ENCODE measurements at regions not wholly inside any gene's neighbourhood (a gene's known extent, or its start where the extent isn't known, plus 50 kb on each side); places are given as distances from the start of the nearest gene placed in this dataset.
A peak's percentile ranks its signal among the peaks of the same experiment; 100 is the strongest.

DNA sequence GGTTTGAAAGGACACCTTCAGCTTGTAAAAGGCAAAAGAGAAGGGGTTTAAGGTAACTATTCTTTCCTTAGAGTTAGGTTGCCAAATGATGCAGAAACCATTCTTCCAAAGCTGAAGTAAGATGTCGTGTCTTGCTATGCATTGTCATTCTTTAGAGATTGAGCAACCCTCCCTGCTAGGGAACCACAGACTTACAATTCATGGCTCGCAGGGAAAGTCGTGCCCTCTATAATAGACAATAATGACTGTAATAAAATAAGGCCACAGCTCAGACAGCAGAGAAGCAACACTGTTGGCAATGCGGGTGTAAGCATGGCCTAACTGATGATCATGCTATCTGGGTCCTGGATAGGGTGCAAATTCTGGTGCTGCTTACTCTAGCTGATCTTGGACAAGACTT, 129.6 kb upstream of the CDH13 start:
- DNase-seq (ENCODE audit: low read depth in 2 of 2): no peak

DNA sequence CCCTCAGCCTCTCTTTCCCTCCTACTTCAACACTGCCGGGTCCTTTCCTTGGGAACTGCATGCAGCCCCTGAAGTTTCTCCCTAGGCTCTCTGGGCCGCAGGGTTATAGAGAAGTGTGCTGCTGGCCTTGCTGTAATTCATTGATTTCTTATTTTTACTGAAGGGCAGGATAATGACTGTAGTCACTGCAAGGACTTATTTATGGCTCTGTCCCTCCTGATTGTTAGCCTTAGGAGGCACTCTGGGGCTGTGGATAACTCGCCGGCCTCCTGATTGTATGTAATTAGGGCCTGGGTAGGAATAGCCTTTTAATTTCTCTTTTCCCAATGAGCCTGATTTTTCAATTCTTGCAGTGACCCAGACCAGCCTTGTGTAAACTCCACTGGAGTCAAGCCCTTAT, 138.3 kb upstream of the CDH13 start:
- no peak for DNase-seq (ENCODE audit: low read depth in 2 of 2)

DNA sequence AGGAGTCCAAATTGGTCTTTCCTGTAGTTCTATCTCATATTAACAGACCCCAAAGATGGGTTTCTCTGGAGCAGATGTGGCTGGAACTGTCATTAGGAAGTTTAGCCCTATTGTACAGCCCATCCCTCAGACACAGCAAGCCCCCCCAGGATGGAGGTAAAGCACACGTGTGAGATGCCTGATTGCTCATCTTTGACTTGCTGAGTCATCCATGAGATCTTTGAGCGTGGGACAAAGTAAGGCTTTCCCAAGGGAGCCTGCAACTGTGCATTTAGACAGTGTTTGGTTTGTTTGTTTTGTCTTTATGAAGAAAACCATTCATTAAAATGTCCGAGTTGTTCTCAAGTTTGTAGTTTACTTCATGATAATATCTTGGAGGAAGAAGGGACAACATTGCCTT, 145.3 kb upstream of the CDH13 start:
- DNase-seq (ENCODE audit: low read depth in 2 of 2): no peak

DNA sequence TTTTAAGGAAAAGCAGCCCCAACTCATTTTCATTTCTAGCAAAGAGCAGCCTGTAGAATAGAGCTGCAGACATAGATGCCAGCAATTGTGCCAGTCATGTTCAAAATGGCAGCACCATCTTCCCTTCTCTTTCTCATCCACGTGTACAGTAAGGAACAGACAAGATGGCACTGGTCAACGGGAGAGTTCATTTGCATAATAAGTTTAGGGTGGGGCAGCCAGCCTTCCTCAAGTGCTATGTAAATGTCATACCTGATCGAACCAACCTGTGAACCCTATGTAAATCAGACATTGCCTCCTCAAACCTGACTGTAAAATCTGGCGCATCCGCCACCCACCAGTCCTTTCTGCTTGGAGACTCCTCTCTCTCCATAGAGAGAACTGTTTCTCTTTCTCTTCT, 150.0 kb upstream of the CDH13 start:
- no peak for DNase-seq (ENCODE audit: low read depth in 2 of 2)

DNA sequence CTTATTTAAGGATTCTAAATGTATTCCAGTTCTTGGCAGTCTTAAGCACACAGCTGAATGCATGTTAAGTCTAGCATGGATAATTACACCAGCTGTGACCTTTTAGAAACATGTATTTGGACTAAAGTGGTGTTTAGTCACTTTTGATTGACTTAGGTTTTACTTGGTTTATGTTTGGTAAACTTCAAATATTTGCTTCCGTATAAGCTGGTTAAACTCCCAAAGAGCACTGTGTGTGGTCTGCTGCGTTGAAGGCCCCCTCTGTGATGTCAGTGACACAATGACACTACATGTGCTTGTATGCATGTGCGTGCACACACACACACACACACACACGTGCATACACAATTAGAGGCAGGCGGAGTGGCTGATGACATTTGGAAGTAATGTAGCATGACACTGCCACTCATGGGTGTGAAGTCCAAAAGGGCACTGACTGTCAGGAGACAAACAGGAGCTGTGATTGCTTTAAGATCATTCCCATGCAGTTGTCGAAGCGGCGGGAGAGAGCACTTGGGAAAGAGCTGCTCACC, 156.1 kb upstream of the CDH13 start:
- DNase-seq (ENCODE audit: low read depth in 2 of 2): no peak

DNA sequence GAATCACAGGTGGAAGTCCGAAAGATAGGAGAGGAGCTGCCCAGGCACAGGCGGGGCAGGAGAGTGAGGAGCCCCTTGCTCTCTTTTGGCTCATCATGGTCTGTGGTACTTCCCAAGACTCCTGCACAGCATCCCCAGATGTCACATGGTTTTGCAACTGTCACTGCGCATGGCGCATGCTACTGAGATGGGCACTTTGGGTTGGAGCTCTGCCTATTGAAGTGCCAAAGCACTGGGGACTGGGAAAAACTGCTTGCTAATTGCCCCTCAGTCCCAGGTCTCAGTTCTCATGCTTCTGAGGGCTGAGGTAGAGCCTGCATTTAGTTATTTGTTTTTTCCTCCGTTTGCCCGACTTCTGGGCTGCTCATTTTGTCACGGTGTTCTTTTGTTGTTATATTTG, 156.8 kb upstream of the CDH13 start:
- DNase-seq (ENCODE audit: low read depth in 2 of 2): no peak

DNA sequence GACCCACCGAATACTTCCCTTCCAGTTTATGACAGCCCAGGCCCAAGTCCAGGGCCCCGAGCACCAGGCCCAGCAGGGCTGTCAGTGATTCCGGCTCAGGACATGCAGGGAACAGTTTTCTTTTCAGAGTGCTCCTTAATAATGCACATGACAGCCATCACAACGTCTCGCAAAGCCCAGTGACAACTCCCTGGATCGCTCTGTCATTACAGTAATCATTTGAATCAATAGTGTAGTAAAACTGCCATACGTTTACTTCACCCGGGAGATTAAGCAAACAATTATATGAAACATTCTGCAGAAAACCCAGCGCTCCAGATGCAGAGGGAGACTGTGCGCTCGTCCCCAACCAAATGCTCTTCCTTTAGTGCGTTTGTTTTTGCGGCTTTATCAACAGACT, 162.6 kb upstream of the CDH13 start:
- DNase-seq (ENCODE audit: low read depth in 2 of 2): no peak

DNA sequence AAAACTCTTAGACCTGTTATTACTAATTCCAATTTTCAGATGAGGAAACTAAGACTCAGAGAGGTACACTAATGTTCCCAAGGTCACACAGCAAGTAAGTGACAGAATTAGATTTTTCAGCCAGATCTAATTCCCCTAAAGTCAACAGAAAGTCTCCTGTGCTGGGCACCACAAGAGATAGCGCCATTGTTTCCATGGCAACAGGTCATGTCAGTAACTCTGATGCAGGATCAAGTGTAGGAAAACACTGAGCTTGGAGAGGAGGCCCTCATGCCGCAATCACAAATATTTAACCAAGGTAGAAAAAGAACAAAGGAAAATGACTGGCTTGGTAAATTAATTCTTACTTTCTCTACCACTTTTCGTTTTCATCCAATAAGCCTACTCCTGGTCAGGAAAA, 166.0 kb upstream of the CDH13 start:
- DNase-seq (ENCODE audit: low read depth in 2 of 2): no peak

DNA sequence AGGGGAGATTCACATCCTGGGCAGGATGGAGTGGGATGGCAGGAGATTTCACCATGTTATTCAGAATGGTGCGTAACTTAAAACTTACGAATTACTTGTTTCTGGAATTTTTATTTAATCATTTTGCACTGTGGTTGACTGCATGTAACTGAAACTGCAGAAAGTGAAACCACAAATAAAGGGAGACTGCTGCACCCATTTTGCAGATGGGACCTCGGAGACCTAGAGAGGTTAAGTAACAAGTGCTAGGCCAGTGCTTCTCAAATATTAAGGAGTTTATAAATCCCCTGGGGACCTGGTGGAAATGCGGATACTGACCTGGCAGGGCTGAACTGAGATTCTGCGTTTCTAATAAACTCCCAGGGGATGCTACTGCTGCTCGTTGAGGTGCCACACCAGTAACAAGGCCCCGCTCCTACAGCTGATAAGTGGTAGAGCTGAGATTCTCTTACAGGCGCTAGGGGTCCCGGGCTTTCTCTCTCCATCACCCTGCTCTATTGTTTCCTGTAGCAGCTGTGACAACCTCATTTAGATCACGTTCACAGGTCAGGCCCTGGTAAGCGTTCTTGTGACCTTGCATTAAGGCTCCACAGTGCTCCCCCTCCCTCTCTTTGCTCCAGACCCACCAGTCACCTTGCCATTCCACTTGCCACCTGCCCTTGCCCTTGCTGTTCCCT, 167.1 kb upstream of the CDH13 start:
- DNase-seq (ENCODE audit: low read depth in 2 of 2): no peak

DNA sequence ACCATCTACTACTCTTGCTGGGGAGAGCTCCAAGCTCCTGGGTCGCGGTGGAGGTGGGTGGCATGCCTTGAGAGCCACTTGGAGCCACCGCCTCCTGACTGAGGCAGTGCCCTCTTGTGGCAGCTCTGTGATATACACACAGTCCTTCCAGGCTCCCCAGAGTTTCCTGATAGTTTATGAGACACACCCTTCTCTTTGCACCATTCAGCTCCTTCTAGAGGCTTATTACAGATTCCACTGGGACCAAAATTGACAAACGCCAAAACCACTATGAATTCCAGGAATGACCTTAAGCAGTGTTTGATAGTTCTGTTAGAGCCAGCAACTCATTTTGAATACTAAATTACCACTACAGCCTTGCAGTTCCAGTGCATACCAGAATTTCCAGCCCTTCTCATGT, 170.1 kb upstream of the CDH13 start:
- peak in 1 of 2 donors; percentile 17 for DNase-seq (ENCODE audit: low read depth in 2 of 2)

DNA sequence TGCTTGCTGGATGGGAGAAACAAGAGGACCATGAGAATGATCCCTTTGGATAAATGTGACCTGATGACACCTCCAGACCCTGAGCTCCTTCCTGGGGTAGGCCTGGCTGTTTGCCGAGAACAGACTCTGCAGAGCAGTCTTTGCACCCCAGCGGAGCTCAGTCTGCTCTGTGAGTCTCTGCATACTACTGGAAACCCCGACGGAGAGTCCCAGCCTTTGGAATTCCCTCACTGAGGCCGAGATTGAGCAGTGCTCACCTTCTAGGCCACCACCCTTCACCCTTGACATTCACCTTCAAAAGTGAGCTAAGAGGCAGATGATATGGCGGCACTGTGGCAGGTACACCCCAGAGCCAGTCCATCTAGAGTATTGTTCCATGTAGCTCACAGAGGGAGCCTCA, 172.2 kb upstream of the CDH13 start:
- DNase-seq (ENCODE audit: low read depth in 2 of 2): no peak

DNA sequence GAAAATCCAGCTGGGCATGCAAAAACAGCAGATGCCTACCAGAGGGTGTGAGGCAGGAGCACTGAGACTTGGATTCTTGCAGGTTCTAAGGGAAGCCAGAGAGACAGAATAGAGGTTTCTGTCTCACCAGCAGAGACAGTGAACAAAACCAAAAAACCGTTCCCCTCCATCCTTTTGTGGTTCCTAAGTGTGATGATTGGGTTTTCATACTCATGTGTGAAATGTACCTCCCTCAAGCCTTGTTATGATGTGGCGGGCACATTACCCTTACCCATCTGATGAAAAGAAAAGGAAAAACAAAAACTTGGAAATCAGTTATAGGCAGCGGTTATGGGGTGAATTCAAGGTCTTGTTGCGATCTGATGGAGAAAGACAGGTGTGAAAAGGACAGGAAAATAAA, 172.6 kb upstream of the CDH13 start:
- no peak for DNase-seq (ENCODE audit: low read depth in 2 of 2)

DNA sequence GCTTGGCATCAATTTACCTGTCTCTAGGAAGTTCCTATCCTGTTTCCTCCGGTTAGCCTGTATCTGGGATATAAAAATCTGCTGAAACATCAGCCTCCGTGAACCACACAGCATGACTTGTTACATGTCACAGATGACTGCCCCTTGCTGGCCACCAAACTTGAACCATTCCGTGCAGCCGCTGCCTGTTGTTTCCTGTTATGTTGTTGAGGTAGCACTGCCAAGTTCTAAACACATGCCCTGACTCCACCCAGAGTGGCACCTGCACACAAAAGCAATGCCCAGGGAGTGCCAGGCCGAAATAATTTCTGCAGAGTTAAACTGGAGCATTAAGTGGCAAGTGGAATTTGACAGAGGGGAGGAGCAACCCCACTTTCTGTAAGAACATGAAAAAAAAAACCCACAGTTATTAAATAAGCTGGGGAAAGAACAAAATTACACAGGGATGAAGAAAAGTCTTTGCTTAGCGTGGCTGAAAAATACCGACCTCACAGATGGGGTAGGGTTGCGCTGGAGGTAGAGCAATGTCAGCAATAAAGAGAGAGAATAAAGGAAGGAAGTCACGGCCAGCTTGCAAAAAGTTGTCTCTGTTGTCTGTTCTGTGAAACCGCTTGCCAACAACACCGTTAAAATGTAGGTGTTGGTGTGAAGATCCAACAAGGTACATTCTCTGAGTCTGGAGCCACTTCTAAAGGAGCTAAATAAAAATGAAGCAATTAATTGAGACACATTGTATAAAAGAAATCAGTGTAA, 174.6 kb upstream of the CDH13 start:
- no peak for DNase-seq (ENCODE audit: low read depth in 2 of 2)

DNA sequence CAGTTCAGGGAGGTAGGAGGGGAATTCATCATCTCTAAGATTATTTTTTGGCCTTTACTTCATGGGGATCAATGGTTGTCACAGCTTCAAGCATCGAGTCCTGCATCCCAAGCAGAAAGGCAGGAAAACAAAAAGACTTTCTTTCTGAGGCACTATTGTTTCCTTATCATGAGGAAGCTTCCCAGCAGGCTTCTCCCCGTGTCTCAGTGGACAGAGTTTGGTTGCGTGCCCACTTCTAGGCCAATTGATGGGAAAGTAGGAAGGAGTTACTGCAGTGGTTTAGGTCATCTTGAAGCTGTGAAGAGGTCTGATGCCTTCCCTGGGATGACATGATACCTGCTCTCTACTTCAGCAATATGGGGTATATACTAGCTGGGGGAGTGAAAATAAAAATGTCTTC, 175.3 kb upstream of the CDH13 start:
- no peak for DNase-seq (ENCODE audit: low read depth in 2 of 2)

DNA sequence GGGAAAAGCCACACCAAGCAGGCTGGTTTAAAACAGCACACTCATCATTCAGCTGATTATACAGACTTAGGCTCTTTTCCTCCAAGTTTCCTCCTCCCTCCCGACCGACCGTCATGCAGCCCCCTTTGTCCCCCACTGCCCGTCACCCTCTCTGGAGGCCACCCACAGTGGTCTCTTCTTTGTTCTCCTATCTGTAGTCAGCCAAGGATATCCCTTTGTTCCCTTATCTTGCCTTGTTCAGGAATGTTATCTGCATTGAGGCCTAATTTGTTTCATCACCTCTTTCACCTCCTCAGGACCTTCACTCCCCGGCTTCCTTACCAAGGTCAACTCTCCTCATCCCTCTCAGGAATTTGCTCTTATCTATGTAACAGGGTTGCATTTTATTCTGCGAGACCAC, 186.4 kb upstream of the CDH13 start:
- no peak for DNase-seq (ENCODE audit: low read depth in 2 of 2)

DNA sequence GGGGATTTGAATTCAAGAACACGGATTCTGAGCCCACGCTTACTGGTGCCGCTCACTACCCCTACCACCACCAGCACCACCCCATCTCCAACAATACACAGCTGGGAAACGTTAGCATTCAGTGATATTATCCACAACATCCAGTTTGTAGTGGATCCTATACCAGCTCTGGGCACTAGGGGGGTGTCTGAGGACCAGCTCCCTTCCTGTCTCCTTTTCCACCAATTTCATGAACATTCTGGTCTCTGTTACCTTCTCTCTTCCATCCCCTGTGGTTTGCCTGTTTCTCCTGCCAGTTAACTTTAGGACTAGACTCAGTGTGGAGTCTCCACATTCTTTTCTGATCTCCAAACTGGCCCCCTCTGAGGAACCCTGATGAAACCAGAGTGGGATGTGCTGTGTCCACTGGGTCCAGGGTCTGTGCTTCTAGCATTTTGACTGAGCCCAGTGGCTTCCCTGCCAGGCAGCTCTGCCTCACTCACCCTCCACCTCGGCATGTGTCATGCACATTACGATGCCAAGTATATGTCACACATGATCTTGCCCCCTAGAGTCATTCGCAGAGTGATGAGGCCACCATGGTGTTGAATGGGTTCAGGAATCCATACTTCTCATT, 187.0 kb upstream of the CDH13 start:
- no peak for DNase-seq (ENCODE audit: low read depth in 2 of 2)

DNA sequence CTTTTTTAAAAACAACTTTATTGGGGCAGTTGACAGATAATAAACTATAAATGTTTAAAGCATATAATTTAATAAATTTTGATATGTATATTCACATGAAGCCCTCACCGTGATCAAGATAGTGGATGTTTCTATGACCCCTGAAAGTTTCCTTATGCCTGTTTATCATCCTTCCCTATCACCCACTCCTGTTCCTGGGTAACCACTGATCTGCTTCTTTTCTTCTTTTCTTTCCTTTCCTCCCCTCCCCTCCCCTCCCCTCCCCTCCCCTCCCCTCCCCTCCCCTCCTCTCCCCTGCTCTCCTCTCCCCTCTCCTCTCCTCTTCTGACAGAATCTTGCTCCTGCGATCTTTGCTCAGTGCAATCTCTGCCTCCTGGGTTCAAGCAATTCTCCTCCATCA, 193.7 kb upstream of the CDH13 start:
- DNase-seq (ENCODE audit: low read depth in 2 of 2): no peak

DNA sequence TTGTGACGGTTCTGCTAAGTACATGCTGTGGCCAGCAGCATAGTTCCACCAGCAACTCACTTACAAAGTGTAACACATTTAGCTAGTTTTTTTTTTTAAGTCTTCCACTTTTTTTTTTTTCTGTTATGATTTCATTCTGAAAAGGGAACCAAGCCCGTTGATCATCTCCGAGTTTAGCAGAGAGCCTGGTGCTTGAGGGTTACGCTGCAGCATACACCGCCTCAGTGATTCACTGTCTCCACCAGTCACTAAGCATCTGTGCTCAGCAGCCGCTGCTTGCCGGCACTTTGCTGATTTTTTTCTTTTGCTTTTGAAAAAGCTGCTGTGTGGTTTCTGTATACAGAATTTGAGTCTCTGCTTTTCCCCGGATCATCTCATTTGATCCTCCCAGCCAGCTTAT, 194.5 kb upstream of the CDH13 start:
- DNase-seq (ENCODE audit: low read depth in 2 of 2): no peak

DNA sequence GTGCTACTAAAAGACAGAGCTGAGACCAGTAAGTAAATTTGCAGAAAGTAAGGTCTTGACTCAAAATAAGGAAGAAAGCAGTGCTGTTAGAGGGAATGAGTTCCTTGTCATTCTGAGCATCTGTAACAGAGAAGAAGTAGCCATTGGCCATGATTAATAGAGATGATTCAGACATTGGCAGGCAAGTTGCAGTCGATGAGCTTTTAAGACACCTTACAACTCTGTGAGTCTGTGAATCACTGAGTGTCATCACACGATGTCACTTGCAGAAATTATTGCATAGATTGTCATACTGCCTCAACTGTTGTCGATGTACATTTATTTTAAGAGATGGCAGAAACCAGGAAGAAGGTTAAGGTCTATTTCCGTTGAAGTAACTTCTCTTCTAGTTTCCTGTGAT, 201.1 kb upstream of the CDH13 start:
- DNase-seq (ENCODE audit: low read depth in 2 of 2): no peak

DNA sequence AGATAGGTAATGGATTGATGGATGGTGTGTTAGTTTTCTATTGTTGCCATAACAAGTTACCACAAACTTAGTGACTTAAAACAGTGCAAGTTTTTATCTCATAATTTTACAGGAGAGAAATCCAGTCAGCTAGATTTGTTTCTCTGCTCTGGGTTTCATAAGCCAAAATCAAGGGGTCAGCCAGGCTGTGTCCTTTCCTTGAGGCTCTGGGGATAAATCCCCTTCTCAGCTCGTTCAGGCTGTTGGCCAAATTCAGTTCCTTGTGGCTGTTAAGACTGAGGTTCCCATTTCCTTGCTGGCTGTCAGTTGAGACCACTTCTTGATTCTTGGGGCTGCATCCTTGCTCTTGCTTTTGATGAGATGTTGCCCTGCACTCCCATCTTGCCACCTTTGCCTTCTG, 204.9 kb upstream of the CDH13 start:
- DNase-seq (ENCODE audit: low read depth in 2 of 2): no peak

DNA sequence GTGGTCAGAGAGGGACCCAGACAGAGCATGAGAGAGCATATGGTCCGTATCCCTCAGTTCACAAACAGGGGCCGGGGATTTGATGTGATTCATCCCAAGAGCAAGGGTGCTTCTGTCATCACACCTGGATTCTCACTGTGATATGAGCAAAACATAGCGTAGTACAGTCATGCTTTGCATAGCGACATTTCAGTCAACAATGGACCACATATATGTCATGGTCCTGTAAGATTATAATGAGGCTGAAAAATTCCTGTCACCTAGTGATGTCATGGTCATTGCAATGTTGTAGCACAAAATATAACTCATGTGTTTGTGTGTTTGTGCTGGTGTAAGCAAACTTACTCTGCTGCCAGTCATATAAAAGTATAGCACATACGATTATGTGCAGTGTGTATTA, 207.4 kb upstream of the CDH13 start:
- no peak for DNase-seq (ENCODE audit: low read depth in 2 of 2)

DNA sequence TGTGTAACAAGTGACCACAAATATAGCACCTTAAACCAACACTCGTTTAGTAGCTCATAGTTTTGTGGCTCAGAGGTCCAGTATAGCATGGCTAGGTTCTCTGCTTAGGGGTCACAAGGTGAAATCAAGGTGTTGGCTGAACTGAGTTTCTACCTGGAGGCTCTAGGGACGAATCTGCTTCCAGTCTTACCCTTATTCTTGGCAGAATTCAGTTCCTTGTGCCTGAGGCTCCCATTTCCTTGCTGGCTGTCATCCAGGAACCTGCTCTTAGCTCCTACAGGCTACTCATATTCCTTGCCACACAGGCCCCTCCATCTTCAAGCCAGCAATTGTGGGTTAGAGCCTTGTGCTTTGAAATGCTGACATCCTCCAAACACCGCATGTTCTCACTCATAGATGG, 212.3 kb upstream of the CDH13 start:
- DNase-seq (ENCODE audit: low read depth in 2 of 2): no peak

DNA sequence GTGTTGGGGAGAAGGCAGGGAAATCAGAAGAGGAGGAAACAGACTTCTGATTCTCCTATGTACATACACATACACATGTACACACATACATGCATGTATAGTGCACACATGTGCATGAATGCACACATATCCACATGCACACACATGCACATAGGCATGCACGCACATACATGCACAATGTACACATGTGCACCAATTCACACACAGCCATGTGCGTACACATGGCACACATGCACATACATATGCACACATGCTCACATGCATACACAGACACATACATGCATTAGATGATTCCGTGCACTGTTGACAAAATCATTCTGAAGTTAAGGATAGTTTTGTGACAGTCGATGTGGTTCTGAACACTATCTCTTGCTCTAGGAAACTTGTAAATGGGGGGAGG, 214.0 kb upstream of the CDH13 start:
- no peak for DNase-seq (ENCODE audit: low read depth in 2 of 2)
